GM23338 (cell line): ENCODE measurements at regions not wholly inside any gene's neighbourhood (a gene's known extent, or its start where the extent isn't known, plus 50 kb on each side); places are given as distances from the start of the nearest gene placed in this dataset.

Experiments
- ATAC-seq: fragments of 200-7000 bp; cut with Tn5 transposase; 3 replicates; pipeline ENCODE4 v1.9.1; 2020
- DNase-seq: peaks from one replicate; pipeline ENCODE4 v3.0.0-alpha.2; 2015; ENCODE audit warnings: low spot score
- H2AFZ ChIP-seq: fragments of 200-600 bp; sonication (generic); 2 replicates; pipeline ENCODE4 v1.8.0; 2016; ENCODE audit warnings: antibody characterized with exemption, mild to moderate bottlenecking, moderate library complexity
- H3F3A ChIP-seq: fragments of 200-600 bp; sonication (generic); replicated peaks from 2 replicates; pipeline ENCODE4 v1.8.0; 2017; ENCODE audit warnings: antibody characterized with exemption, mixed run types, low read depth
- H3K27ac ChIP-seq: fragments of 200-600 bp; sonication (generic); 2 replicates; pipeline ENCODE4 v1.6.1; 2016; ENCODE audit warnings: low read depth
- H3K27me3 ChIP-seq: fragments of 200-600 bp; sonication (generic); 2 replicates; pipeline ENCODE4 v1.8.0; 2016; ENCODE audit warnings: mild to moderate bottlenecking, mixed run types, moderate library complexity; ENCODE audit not compliant: insufficient read depth
- H3K36me3 ChIP-seq: fragments of 200-600 bp; sonication (generic); 2 replicates; pipeline ENCODE4 v1.8.0; 2016; ENCODE audit warnings: mild to moderate bottlenecking; ENCODE audit not compliant: insufficient read depth
- H3K4me1 ChIP-seq: fragments of 200-600 bp; sonication (generic); 2 replicates; pipeline ENCODE4 v1.8.0; 2016; ENCODE audit warnings: mild to moderate bottlenecking, moderate library complexity; ENCODE audit not compliant: insufficient read depth
- H3K4me2 ChIP-seq: fragments of 200-600 bp; sonication (generic); 2 replicates; pipeline ENCODE4 v1.7.1; 2017; ENCODE audit warnings: mixed run types
- H3K4me3 ChIP-seq: fragments of 200-600 bp; sonication (generic); 2 replicates; pipeline ENCODE4 v1.6.1; 2016; ENCODE audit warnings: mixed run types
- H3K79me2 ChIP-seq: fragments of 200-600 bp; sonication (generic); replicated peaks from 2 replicates; pipeline ENCODE4 v1.8.0; 2017; ENCODE audit warnings: mild to moderate bottlenecking; ENCODE audit not compliant: insufficient read depth
- H3K9me2 ChIP-seq: fragments of 200-600 bp; sonication (generic); 2 replicates; pipeline ENCODE4 v1.8.0; 2017; ENCODE audit not compliant: insufficient read depth
- H4K20me1 ChIP-seq: fragments of 200-600 bp; sonication (generic); replicated peaks from 2 replicates; pipeline ENCODE4 v1.8.0; 2017; ENCODE audit warnings: mild to moderate bottlenecking; ENCODE audit not compliant: insufficient read depth
- H3K27ac Mint-ChIP-seq: 2 replicates; pipeline ENCODE4 v1.8.0; 2020; ENCODE audit warnings: inconsistent platforms, mild to moderate bottlenecking, moderate library complexity, mixed read lengths
- H3K27me3 Mint-ChIP-seq: 3 replicates; pipeline ENCODE4 v1.8.0; 2022; ENCODE audit warnings: low read depth, mild to moderate bottlenecking, moderate library complexity, mixed read lengths, inconsistent platforms; ENCODE audit not compliant: insufficient read depth, poor library complexity
- H3K36me3 Mint-ChIP-seq: 3 replicates; pipeline ENCODE4 v1.8.0; 2021; ENCODE audit warnings: low read depth, mild to moderate bottlenecking, inconsistent platforms, moderate library complexity, mixed read lengths
- H3K4me1 Mint-ChIP-seq: 3 replicates; pipeline ENCODE4 v1.8.0; 2020; ENCODE audit warnings: mild to moderate bottlenecking, inconsistent platforms, mixed read lengths
- H3K4me3 Mint-ChIP-seq: 3 replicates; pipeline ENCODE4 v1.8.0; 2021; ENCODE audit warnings: moderate library complexity, mild to moderate bottlenecking, inconsistent platforms, mixed read lengths
- H3K9me3 Mint-ChIP-seq: 3 replicates; pipeline ENCODE4 v1.8.0; 2020; ENCODE audit warnings: moderate library complexity, mild to moderate bottlenecking, inconsistent platforms, mixed read lengths
- CTCF ChIP-seq, 2 experiments: fragments of 200-600 bp in 1 of 2; sonication (generic) in 1 of 2; conservative IDR thresholded peaks; 2 replicates each; pipeline versions ENCODE4 v1.5.1 to v1.6.1; 2016 to 2017; ENCODE audit warnings: antibody characterized with exemption in 2 of 2, low read depth in 2 of 2, mild to moderate bottlenecking in 2 of 2, moderate library complexity in 1 of 2
- EZH2 ChIP-seq: fragments of 200-600 bp; sonication (generic); IDR thresholded peaks from one replicate; pipeline ENCODE4 v1.8.0; 2017; ENCODE audit warnings: antibody characterized with exemption, mild to moderate bottlenecking, low read depth; ENCODE audit not compliant: unreplicated experiment
- JUNB ChIP-seq: IDR thresholded peaks from one replicate; pipeline ENCODE4 v1.6.1; 2016; ENCODE audit warnings: antibody characterized with exemption; ENCODE audit not compliant: unreplicated experiment
- NANOG ChIP-seq: IDR thresholded peaks from 2 replicates; pipeline ENCODE4 v1.6.1; 2016; ENCODE audit warnings: antibody characterized with exemption, borderline replicate concordance
- POLR2AphosphoS5 ChIP-seq: IDR thresholded peaks from 2 replicates; pipeline ENCODE4 v1.6.1; 2016; ENCODE audit warnings: antibody characterized with exemption, low read depth
- STAT1 ChIP-seq: IDR thresholded peaks from one replicate; pipeline ENCODE4 v1.6.1; 2016; ENCODE audit warnings: antibody characterized with exemption; ENCODE audit not compliant: unreplicated experiment
- ZNF114 ChIP-seq: fragments of 250-450 bp; sonication (Bioruptor Pico); IDR thresholded peaks from 2 replicates; pipeline ENCODE4 v1.5.0; 2020; ENCODE audit warnings: mild to moderate bottlenecking, moderate library complexity
- ZNF331 ChIP-seq: fragments of 250-450 bp; sonication (Bioruptor Pico); IDR thresholded peaks from 2 replicates; pipeline ENCODE4 v1.5.0; 2020; ENCODE audit warnings: low read depth, mild to moderate bottlenecking, moderate library complexity
- ZNF462 ChIP-seq: fragments of 250-450 bp; sonication (Bioruptor Pico); IDR thresholded peaks from 2 replicates; pipeline ENCODE4 v1.5.0; 2020; ENCODE audit warnings: mild to moderate bottlenecking, moderate library complexity
- TF ChIP-seq, protein P1 (sequence below): IDR thresholded peaks from one replicate; pipeline ENCODE4 v1.6.1; 2018; ENCODE audit warnings: antibody characterized with exemption; ENCODE audit not compliant: unreplicated experiment

GRCh38 chr4:126552321-126552720 is 1080.4 kb upstream of the INTU start (continued):
- TF ChIP-seq ZNF462 (CRISPR knock-in tag) (no peak), ZNF331 (CRISPR knock-in tag) (no peak), POLR2AphosphoS5 (no peak), CTCF (conservative IDR thresholded peaks at IDR 0.05; ENCODE audit: low read depth in 2 of 2) (no peak), JUNB (no peak), EZH2 (no peak), NANOG (no peak), ZNF114 (CRISPR knock-in tag) (no peak), STAT1 (no peak)

DNA sequence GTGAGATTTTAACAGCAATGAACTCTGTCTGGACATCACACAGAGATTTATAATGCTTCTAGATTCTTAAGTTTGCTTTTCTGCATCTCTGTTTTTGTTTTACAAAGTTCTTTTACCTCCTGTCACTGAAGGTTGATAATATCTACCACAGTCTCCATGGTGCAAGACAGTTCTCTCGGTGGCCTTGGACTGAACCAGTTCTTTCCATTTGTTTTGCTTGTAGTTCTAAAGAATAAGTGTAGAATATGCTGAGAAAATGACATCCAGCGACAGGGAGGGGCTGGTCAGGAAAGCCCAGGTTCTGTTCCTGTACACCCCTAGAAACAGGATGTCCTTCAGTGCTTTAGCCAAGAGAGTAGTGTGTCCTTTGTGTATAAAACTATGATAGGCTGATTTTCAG is 1079.5 kb upstream of the INTU start:
- Mint-ChIP-seq H3K4me3 (no peak overlapping the region), H3K27me3 (no peaks in the 10 kb centered on the region), H3K36me3 (no peaks in the 10 kb centered on the region; the same call in 2 of the 3 replicates), H3K4me1 (no peaks in the 10 kb centered on the region), H3K9me3 (no peaks in the 10 kb centered on the region; the same call in 2 of the 3 replicates), H3K27ac (no peak overlapping the region)
- H2AFZ ChIP-seq, result no peak overlapping the region
- no peak overlapping the region for H3K27ac ChIP-seq
- DNase-seq, result no peak
- H3K27me3 ChIP-seq, result no peaks in the 10 kb centered on the region
- H3F3A ChIP-seq, result no peaks in the 10 kb centered on the region
- no peaks in the 10 kb centered on the region for H3K36me3 ChIP-seq
- no peaks in the 10 kb centered on the region for H3K4me1 ChIP-seq
- H3K79me2 ChIP-seq, result no peaks in the 10 kb centered on the region
- no peaks in the 10 kb centered on the region for H4K20me1 ChIP-seq
- no peak overlapping the region for H3K4me2 ChIP-seq
- H3K4me3 ChIP-seq, result no peak overlapping the region
- no peak for ATAC-seq
- no peaks in the 10 kb centered on the region for H3K9me2 ChIP-seq
- no peak for TF ChIP-seq ZNF331 (CRISPR knock-in tag)
- TF ChIP-seq, protein P1, sequence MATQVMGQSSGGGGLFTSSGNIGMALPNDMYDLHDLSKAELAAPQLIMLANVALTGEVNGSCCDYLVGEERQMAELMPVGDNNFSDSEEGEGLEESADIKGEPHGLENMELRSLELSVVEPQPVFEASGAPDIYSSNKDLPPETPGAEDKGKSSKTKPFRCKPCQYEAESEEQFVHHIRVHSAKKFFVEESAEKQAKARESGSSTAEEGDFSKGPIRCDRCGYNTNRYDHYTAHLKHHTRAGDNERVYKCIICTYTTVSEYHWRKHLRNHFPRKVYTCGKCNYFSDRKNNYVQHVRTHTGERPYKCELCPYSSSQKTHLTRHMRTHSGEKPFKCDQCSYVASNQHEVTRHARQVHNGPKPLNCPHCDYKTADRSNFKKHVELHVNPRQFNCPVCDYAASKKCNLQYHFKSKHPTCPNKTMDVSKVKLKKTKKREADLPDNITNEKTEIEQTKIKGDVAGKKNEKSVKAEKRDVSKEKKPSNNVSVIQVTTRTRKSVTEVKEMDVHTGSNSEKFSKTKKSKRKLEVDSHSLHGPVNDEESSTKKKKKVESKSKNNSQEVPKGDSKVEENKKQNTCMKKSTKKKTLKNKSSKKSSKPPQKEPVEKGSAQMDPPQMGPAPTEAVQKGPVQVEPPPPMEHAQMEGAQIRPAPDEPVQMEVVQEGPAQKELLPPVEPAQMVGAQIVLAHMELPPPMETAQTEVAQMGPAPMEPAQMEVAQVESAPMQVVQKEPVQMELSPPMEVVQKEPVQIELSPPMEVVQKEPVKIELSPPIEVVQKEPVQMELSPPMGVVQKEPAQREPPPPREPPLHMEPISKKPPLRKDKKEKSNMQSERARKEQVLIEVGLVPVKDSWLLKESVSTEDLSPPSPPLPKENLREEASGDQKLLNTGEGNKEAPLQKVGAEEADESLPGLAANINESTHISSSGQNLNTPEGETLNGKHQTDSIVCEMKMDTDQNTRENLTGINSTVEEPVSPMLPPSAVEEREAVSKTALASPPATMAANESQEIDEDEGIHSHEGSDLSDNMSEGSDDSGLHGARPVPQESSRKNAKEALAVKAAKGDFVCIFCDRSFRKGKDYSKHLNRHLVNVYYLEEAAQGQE, result no peak
